Right lobe of liver (tissue), 6 donors: ENCODE measurements at regions not wholly inside any gene's neighbourhood (a gene's known extent, or its start where the extent isn't known, plus 50 kb on each side); places are given as distances from the start of the nearest gene placed in this dataset.

Source experiments
- ATAC-seq, 4 donors: fragments of 200-7000 bp; cut with Tn5 transposase; one replicate each; pipeline ENCODE4 v1.9.1; 2020; ENCODE audit warnings: mild to moderate bottlenecking in 4 of 4, moderate library complexity in 4 of 4
- DNase-seq, 3 donors: peaks; one replicate each; pipeline ENCODE4 v3.0.0-alpha.2; 2020
- H3K27ac ChIP-seq, 3 donors: fragments of 200-600 bp; one replicate each; pipeline ENCODE4 v1.8.0; 2022
- H3K27me3 ChIP-seq, 2 donors: fragments of 200-600 bp; one replicate each; pipeline ENCODE4 v1.8.0; 2022
- H3K36me3 ChIP-seq, 4 donors: fragments of 200-600 bp; sonication (generic) in 1 of 4; one replicate each; pipeline versions ENCODE4 v1.5.1 to v1.8.0; 2017 to 2022; ENCODE audit warnings: control low read depth in 1 of 4
- H3K4me1 ChIP-seq, 4 donors: fragments of 200-600 bp; sonication (generic) in 1 of 4; one replicate each; pipeline versions ENCODE4 v1.5.1 to v1.8.0; 2017 to 2022; ENCODE audit warnings: control low read depth in 1 of 4
- H3K4me3 ChIP-seq, 3 donors: fragments of 200-600 bp; one replicate each; pipeline ENCODE4 v1.8.0; 2022
- H3K9me3 ChIP-seq, 4 donors: fragments of 200-600 bp; sonication (generic) in 1 of 4; one replicate each; pipeline versions ENCODE4 v1.5.1 to v1.8.0; 2017 to 2022; ENCODE audit warnings: control low read depth in 1 of 4
- POLR2A ChIP-seq: fragments of 450-650 bp; IDR thresholded peaks from one replicate; pipeline ENCODE4 v1.6.1; 2017; ENCODE audit warnings: antibody characterized with exemption, mild to moderate bottlenecking
- WGBS: methylation state at CpG from one replicate; pipeline ENCODE4 v1.1.6; 2018; ENCODE audit warnings: low coverage, low lambda C conversion rate; ENCODE audit not compliant: insufficient coverage; ENCODE audit errors: missing lambda C conversion rate; 5-methylcytosine and 5-hydroxymethylcytosine counted together
- intact Hi-C, 2 donors: fragments of 100-400 bp; cut with DNase I; formaldehyde crosslinking; loops; one replicate each; pipeline versions ENCODE4 v1.11.2 to v1.14.1; 2022
- TF ChIP-seq, protein P1 (sequence below), 4 donors: fragments of 200-600 bp in 3 of 4; fragments of 450-650 bp in 1 of 4; IDR thresholded peaks; one replicate each; pipeline versions ENCODE4 v1.5.1 to v1.8.0; 2016 to 2022; ENCODE audit warnings: antibody characterized with exemption in 4 of 4, mild to moderate bottlenecking in 2 of 4
- donor health status: DM: no; HTN: yes; CAD: no.
- donor health status: DM: no; HTN: no; CAD: no.
- donor health status: DM: no; HTN: no; CAD: no.
- donor health status: DM: no; HTN: yes; CAD: no.
- donor health status: DM: no; HTN: yes; CAD: no.

DNA sequence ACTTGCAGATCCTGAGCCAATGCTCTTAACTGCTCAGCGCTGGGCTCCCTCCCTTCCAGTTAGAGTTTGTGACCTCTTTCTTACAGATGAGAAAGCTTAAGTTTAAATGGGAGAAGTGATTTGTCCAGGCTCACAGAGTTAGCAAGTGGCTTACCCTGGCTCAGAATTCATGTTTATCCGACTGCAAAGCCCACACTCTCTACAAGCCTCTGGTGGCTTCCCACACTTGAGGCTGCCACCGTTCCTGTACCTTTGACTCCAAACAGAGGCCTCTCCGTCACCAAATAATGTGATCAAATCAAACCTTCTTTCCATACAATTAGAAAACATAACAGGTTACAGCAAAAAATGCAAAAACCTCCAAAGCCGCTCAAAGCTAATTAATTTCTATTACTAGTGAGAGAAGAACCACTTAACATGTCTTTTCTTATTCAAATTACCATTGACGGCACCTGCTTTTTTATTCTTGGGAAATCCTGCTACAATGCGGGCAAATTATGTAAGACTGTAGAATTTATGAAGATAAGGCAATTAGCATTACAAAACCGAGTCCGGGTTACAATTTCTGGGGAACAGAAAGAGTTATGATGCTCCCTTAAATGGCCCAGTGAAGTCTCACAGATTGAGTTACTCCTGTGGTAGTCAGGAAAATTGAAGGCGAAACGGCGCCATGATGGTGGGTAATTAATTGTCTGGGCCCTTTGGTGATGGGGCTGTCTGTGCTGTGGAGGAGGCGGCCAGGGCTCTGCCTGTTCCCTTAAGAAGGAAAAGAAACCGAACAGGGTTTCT lies 324.3 kb upstream of the POU3F1 start:
- DNase-seq = no peak
- intact Hi-C loops = no loop called here
- H3K4me3 ChIP-seq = no peak overlapping the region

DNA sequence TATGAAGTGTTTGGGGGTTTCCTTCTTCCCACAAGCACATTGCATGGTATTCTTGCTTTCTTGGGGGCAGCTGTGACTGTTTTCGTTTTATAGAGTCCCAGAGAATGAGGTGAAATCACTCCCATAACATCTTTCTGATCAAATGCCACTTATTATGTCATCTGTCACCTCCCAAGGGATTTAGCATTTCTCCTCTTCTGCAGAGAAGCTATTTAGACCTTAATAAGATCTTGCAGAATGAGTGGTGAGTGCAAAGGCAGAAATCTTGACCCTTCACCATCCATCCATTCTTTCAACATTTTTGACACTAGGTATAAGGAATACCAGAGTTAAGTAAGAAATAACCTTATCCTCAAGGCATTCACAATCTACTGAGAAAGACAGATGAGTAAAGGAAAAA lies 318.6 kb upstream of the POU3F1 start:
- no peak for DNase-seq
- no peak overlapping the region for H3K27ac ChIP-seq
- H3K4me3 ChIP-seq = no peak overlapping the region
- no peaks in the 10 kb centered on the region for H3K36me3 ChIP-seq
- H3K27me3 ChIP-seq = no peaks in the 10 kb centered on the region
- whole genome bisulfite sequencing = 31% methylated on average over 1 of the region's 1 CpG
- H3K9me3 ChIP-seq = no peaks in the 10 kb centered on the region
- no peak for ATAC-seq
- no peak for TF ChIP-seq POLR2A
- TF ChIP-seq, protein P1, sequence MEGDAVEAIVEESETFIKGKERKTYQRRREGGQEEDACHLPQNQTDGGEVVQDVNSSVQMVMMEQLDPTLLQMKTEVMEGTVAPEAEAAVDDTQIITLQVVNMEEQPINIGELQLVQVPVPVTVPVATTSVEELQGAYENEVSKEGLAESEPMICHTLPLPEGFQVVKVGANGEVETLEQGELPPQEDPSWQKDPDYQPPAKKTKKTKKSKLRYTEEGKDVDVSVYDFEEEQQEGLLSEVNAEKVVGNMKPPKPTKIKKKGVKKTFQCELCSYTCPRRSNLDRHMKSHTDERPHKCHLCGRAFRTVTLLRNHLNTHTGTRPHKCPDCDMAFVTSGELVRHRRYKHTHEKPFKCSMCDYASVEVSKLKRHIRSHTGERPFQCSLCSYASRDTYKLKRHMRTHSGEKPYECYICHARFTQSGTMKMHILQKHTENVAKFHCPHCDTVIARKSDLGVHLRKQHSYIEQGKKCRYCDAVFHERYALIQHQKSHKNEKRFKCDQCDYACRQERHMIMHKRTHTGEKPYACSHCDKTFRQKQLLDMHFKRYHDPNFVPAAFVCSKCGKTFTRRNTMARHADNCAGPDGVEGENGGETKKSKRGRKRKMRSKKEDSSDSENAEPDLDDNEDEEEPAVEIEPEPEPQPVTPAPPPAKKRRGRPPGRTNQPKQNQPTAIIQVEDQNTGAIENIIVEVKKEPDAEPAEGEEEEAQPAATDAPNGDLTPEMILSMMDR (IDR thresholded peaks at IDR 0.05) = no peak
- intact Hi-C loops = no loop called here
- no peaks in the 10 kb centered on the region for H3K4me1 ChIP-seq

More for the DNA sequence above, 324.3 kb upstream of the POU3F1 start:
- Histone ChIP-seq H3K27ac (no peak overlapping the region), H3K4me1 (no peaks in the 10 kb centered on the region), H3K27me3 (no peaks in the 10 kb centered on the region), H3K36me3 (no peaks in the 10 kb centered on the region), H3K9me3 (no peaks in the 10 kb centered on the region)
- WGBS = 59% methylated on average over 13 of the region's 14 CpGs
- no peak for TF ChIP-seq POLR2A
- TF ChIP-seq, protein P1 (IDR thresholded peaks at IDR 0.05) = no peak
- no peak for ATAC-seq

DNA sequence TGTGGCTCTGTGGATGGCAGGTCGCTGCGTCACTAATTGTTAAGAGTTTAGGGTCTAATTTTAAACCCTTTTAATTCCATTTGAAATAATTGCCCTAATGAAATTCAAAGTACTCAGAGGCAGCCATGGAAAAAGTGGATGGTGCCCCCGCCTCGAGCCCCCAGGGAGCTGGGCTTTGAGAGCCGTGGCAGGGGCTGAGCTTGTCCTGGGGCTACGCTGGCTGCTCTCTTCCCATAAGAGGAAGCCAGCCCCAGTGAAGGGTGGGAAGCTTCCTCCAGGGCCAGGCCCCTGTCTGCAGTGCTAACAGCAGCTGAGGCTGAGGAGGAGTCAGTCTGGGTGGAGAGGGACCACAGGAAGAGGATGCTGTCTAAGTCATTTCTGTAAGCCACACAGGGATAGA lies 315.0 kb upstream of the POU3F1 start:
- intact Hi-C loops = no loop called here
- Histone ChIP-seq H3K36me3 (no peaks in the 10 kb centered on the region), H3K4me1 (no peaks in the 10 kb centered on the region), H3K9me3 (no peaks in the 10 kb centered on the region), H3K27me3 (no peaks in the 10 kb centered on the region), H3K4me3 (no peak overlapping the region), H3K27ac (no peak overlapping the region)
- ATAC-seq (no peak), DNase-seq (no peak)
- no peak for TF ChIP-seq POLR2A
- TF ChIP-seq, protein P1 (IDR thresholded peaks at IDR 0.05) = no peak
- 80% methylated on average over 3 of the region's 6 CpGs for WGBS

DNA sequence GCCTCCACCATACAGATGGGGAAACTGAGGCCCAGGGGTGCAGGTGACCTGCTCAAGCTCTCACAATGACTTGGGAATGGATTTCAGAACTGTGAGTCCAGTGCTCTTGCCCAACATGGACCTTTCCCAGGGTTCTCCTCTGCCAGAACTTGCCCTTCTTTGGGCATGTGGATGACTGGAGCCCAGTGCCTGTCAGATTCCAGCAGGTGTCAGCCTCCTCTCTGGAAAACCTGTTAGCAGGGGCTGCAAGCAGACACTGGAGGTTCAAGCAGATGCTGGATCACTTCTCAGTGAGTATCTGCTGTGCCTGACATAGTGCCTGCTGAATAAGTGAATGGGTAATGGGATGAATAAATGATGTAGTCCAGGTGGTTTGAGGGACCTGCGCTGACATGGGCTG lies 314.2 kb upstream of the POU3F1 start:
- H3K9me3 ChIP-seq = no peaks in the 10 kb centered on the region
- ATAC-seq (no peak), DNase-seq (no peak)
- H3K36me3 ChIP-seq = no peaks in the 10 kb centered on the region
- H3K4me3 ChIP-seq = no peak overlapping the region
- H3K4me1 ChIP-seq = no peaks in the 10 kb centered on the region
- WGBS = 40% methylated on average over 1 of the region's 1 CpG
- no peaks in the 10 kb centered on the region for H3K27me3 ChIP-seq
- no peak overlapping the region for H3K27ac ChIP-seq
- intact Hi-C loops = no loop called here
- TF ChIP-seq, protein P1 (IDR thresholded peaks at IDR 0.05) = no peak
- no peak for TF ChIP-seq POLR2A
